Lower leg skin (tissue), 3 donors: ENCODE measurements at regions not wholly inside any gene's neighbourhood (a gene's known extent, or its start where the extent isn't known, plus 50 kb on each side); places are given as distances from the start of the nearest gene placed in this dataset.

Source experiments
- POLR2A ChIP-seq, 2 donors: fragments of 450-650 bp; IDR thresholded peaks; one replicate each; pipeline ENCODE4 v1.6.1; 2016 to 2017; ENCODE audit warnings: antibody characterized with exemption in 2 of 2, mild to moderate bottlenecking in 1 of 2, moderate library complexity in 1 of 2
- TF ChIP-seq, protein P1 (sequence below), 3 donors: fragments of 450-650 bp; IDR thresholded peaks; one replicate each; pipeline ENCODE4 v1.5.1; 2016; ENCODE audit warnings: antibody characterized with exemption in 3 of 3, mild to moderate bottlenecking in 3 of 3, moderate library complexity in 2 of 3

DNA sequence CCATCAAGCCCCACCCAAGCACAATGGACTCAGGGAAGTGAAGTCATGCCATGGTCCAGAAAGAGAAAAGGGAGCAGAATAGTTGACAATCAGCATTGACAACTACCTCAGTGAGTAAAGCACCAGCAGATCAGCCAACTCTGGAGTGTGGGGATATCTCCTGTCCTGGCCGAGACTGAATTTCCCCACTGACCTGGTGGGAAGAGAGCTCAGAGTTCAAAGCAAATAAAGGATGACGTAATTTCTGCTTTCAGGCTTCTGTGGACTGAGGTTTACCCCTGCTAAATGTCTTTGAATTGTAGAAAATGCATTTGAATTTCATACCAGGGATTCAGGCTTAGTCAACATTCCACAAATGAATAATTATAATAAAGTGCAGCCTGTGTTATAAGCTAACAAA lies 152.9 kb downstream of the CBLN1 start:
- TF ChIP-seq, protein P1, sequence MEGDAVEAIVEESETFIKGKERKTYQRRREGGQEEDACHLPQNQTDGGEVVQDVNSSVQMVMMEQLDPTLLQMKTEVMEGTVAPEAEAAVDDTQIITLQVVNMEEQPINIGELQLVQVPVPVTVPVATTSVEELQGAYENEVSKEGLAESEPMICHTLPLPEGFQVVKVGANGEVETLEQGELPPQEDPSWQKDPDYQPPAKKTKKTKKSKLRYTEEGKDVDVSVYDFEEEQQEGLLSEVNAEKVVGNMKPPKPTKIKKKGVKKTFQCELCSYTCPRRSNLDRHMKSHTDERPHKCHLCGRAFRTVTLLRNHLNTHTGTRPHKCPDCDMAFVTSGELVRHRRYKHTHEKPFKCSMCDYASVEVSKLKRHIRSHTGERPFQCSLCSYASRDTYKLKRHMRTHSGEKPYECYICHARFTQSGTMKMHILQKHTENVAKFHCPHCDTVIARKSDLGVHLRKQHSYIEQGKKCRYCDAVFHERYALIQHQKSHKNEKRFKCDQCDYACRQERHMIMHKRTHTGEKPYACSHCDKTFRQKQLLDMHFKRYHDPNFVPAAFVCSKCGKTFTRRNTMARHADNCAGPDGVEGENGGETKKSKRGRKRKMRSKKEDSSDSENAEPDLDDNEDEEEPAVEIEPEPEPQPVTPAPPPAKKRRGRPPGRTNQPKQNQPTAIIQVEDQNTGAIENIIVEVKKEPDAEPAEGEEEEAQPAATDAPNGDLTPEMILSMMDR (IDR thresholded peaks at IDR 0.05) = no peak
- TF ChIP-seq POLR2A (IDR thresholded peaks at IDR 0.05) = no peak
